GM12878 (cell line): ENCODE measurements at regions not wholly inside any gene's neighbourhood (a gene's known extent, or its start where the extent isn't known, plus 50 kb on each side); places are given as distances from the start of the nearest gene placed in this dataset.

ENCODE experiments used
- ATAC-seq: fragments of 200-7000 bp; cut with Tn5 transposase; 3 replicates; pipeline ENCODE4 v1.9.1; 2020; ENCODE audit warnings: mild to moderate bottlenecking, moderate library complexity
- BruUV-seq: library from RNA; stranded (reverse); fragments of 400-500 nt; replicated peaks from 2 replicates; lab custom pipeline; 2021; lab: Mats Ljungman, UMichigan
- CTCF ChIA-PET: fragments of 300-600 bp; sonication (Branson Sonifier 250); formaldehyde crosslinking; extraction: SDS; loops from one replicate; lab custom pipeline; 2021; ENCODE audit warnings: inconsistent platforms; lab: Yijun Ruan, JAX
- POLR2A ChIA-PET: fragments of 350-600 bp; formaldehyde crosslinking; extraction: SDS; loops from one replicate; lab custom pipeline; 2021; ENCODE audit warnings: inconsistent platforms; lab: Charles Lee
- RAD21 ChIA-PET: fragments of 300-600 bp; sonication (Branson Sonifier 250); formaldehyde crosslinking; loops from one replicate; lab custom pipeline; 2023; ENCODE audit warnings: antibody characterized with exemption; ENCODE audit not compliant: unreplicated experiment; lab: Charles Lee
- SMC1A ChIA-PET: fragments of 300-600 bp; sonication (Branson Sonifier 250); formaldehyde crosslinking; loops from one replicate; lab custom pipeline; 2023; ENCODE audit not compliant: unreplicated experiment, uncharacterized antibody; lab: Charles Lee
- DNase-seq: peaks from one replicate; pipeline ENCODE4 v3.0.0-alpha.2; 2011; ENCODE audit warnings: low read depth, low spot score
- FAIRE-seq: peaks from 3 replicates; lab custom pipeline; 2011; peaks lifted over from hg19 to GRCh38; lab: Jason Lieb, UNC
- H2AFZ ChIP-seq: 2 replicates; pipeline ENCODE4 v1.6.0; 2011; ENCODE audit warnings: low read depth, low read length, control low read depth; ENCODE audit not compliant: control insufficient read depth
- H3K27ac ChIP-seq: 2 replicates; pipeline ENCODE4 v1.5.1; 2011; ENCODE audit warnings: control low read depth; ENCODE audit not compliant: control insufficient read depth, insufficient read depth
- H3K27me3 ChIP-seq, 2 experiments: replicated peaks in 1 of 2; 2 replicates each; pipeline versions ENCODE4 v1.6.0 to v1.6.1; 2011; ENCODE audit warnings: low read length in 1 of 2; ENCODE audit not compliant: control insufficient read depth in 2 of 2, insufficient read depth in 2 of 2
- H3K36me3 ChIP-seq, 2 experiments: 2 replicates each; pipeline ENCODE4 v1.5.1; 2011; ENCODE audit warnings: low read length in 1 of 2; ENCODE audit not compliant: control insufficient read depth in 2 of 2, insufficient read depth in 2 of 2
- H3K4me1 ChIP-seq: 2 replicates; pipeline ENCODE4 v1.6.1; 2011; ENCODE audit warnings: mild to moderate bottlenecking, low read length, moderate library complexity, mixed read lengths; ENCODE audit not compliant: control insufficient read depth, insufficient read depth
- H3K4me2 ChIP-seq: 2 replicates; pipeline ENCODE4 v1.6.0; 2011; ENCODE audit warnings: control low read depth; ENCODE audit not compliant: control insufficient read depth, insufficient read depth
- H3K4me3 ChIP-seq: fragments of 200-600 bp; sonication (generic); 2 replicates; pipeline ENCODE4 v1.5.1; 2016
- H3K79me2 ChIP-seq: 2 replicates; pipeline ENCODE4 v1.6.0; 2011; ENCODE audit warnings: low read length; ENCODE audit not compliant: control insufficient read depth, insufficient read depth
- H3K9ac ChIP-seq: 2 replicates; pipeline ENCODE4 v1.8.0; 2011; ENCODE audit warnings: low read length, control low read depth, mixed read lengths; ENCODE audit not compliant: control insufficient read depth, insufficient read depth
- H3K9me3 ChIP-seq: replicated peaks from 3 replicates; pipeline ENCODE4 v1.5.1; 2011; ENCODE audit warnings: mild to moderate bottlenecking, low read length; ENCODE audit not compliant: control insufficient read depth, insufficient read depth
- H4K20me1 ChIP-seq: 2 replicates; pipeline ENCODE4 v1.6.0; 2011; ENCODE audit not compliant: control insufficient read depth, insufficient read depth
- CEBPB ChIP-seq, 2 experiments: fragments of 150-350 bp in 1 of 2; IDR thresholded peaks; 2 replicates each; pipeline ENCODE4 v1.6.1; 2012 to 2014; ENCODE audit warnings: low read depth in 2 of 2, low read length in 2 of 2, borderline replicate concordance in 1 of 2, inconsistent platforms in 1 of 2
- DPF2 ChIP-seq: fragments of 450-650 bp; IDR thresholded peaks from 2 replicates; pipeline ENCODE4 v1.6.1; 2017; ENCODE audit warnings: mild to moderate bottlenecking
- FOXK2 ChIP-seq: fragments of 450-650 bp; IDR thresholded peaks from 2 replicates; pipeline ENCODE4 v1.6.1; 2017; ENCODE audit warnings: mild to moderate bottlenecking, moderate library complexity
- GABPA ChIP-seq: IDR thresholded peaks from 2 replicates; pipeline ENCODE4 v1.6.1; 2014; ENCODE audit warnings: antibody characterized with exemption, low read depth, mild to moderate bottlenecking, inconsistent platforms
- KAT2A ChIP-seq: conservative IDR thresholded peaks from 2 replicates; pipeline ENCODE4 v1.6.1; 2011; ENCODE audit warnings: low read depth, low read length; ENCODE audit not compliant: control insufficient read depth
- MXI1 ChIP-seq: fragments of 150-350 bp; IDR thresholded peaks from 2 replicates; pipeline ENCODE4 v1.6.1; 2011; ENCODE audit warnings: low read depth, mild to moderate bottlenecking, inconsistent platforms, low read length, improper control_type of control experiment
- NR2F1 ChIP-seq: fragments of 450-650 bp; conservative IDR thresholded peaks from 2 replicates; pipeline ENCODE4 v1.6.1; 2017; ENCODE audit warnings: mild to moderate bottlenecking
- RUNX3 ChIP-seq: IDR thresholded peaks from 2 replicates; pipeline ENCODE4 v1.6.1; 2012; ENCODE audit warnings: low read length, inconsistent platforms
- SMAD1 ChIP-seq: fragments of 450-650 bp; IDR thresholded peaks from 2 replicates; pipeline ENCODE4 v1.6.1; 2018; ENCODE audit warnings: mild to moderate bottlenecking, low read depth; ENCODE audit not compliant: partially characterized antibody
- SP1 ChIP-seq: IDR thresholded peaks from one replicate; pipeline ENCODE4 v1.6.1; 2011; ENCODE audit warnings: low read depth, low read length
- TCF12 ChIP-seq: IDR thresholded peaks from 2 replicates; pipeline ENCODE4 v1.6.1; 2011; ENCODE audit warnings: low read depth, mild to moderate bottlenecking, low read length
- TCF7 ChIP-seq: IDR thresholded peaks from 2 replicates; pipeline ENCODE4 v1.6.1; 2014; ENCODE audit warnings: antibody characterized with exemption, borderline replicate concordance
- YY1 ChIP-seq: IDR thresholded peaks from 2 replicates; pipeline ENCODE4 v1.6.1; 2011; ENCODE audit warnings: low read depth, mild to moderate bottlenecking, low read length
- WGBS: methylation state at CpG from one replicate; pipeline ENCODE4 v1.1.6; 2016; ENCODE audit warnings: low lambda C conversion rate; ENCODE audit not compliant: insufficient replicate concordance, insufficient coverage; ENCODE audit errors: missing lambda C conversion rate; 5-methylcytosine and 5-hydroxymethylcytosine counted together
- in situ Hi-C: fragments of 300-500 bp; cut with MboI; formaldehyde crosslinking; loops from 9 replicates; pipeline ENCODE4 v1.14.3; 2018; ENCODE audit warnings: mixed read lengths
- intact Hi-C: fragments of 100-400 bp; cut with micrococcal nuclease; formaldehyde crosslinking; loops from one replicate; pipeline ENCODE4 v1.14.2; 2022; ENCODE audit not compliant: unreplicated experiment
- TF ChIP-seq, protein P1 (sequence below): fragments of 450-650 bp; IDR thresholded peaks from 2 replicates; pipeline ENCODE4 v1.6.1; 2017; ENCODE audit warnings: borderline replicate concordance

DNA sequence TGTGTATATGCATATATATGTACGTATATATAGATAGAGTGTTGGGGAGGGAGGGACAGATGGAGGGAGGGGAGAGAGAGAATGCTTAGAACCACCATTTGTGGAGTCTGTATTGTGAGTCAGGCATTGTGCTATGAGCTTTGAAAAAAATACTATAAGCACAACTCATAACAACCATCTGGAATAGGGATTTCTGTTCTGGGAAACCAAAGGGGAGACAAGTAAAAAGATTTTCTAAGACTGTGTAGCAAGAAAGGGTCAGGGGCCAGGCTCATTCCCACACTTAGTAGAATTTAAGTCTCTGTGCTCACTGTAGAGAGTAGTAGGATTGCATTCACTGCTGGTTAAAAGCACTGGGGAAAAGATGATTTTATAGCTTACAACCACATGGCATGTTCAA is 202.3 kb upstream of the SGCD start:
- ChIA-PET SMC1A (no interaction called here), RAD21 (no interaction called here), POLR2A (no interaction called here), CTCF (no interaction called here)
- no TSS peak for BruUV-seq
- no peak overlapping the region for H3K4me2 ChIP-seq
- DNase-seq (no peak), FAIRE-seq (no peak), ATAC-seq (no peak)
- H3K79me2 ChIP-seq, result no peaks in the 10 kb centered on the region
- no peak overlapping the region for H3K4me3 ChIP-seq
- in situ Hi-C loops, result no loop called here
- no peak overlapping the region for H3K27ac ChIP-seq
- TF ChIP-seq FOXK2 (no peak), SP1 (no peak), SMAD1 (no peak), MXI1 (no peak), TCF12 (no peak), YY1 (no peak), NR2F1 (no peak), DPF2 (no peak), TCF7 (no peak)
- 30% methylated on average over 1 of the region's 1 CpG for WGBS
- H4K20me1 ChIP-seq, result no peaks in the 10 kb centered on the region
- intact Hi-C loops, result no loop called here
- no peaks in the 10 kb centered on the region for H3K27me3 ChIP-seq
- H3K36me3 ChIP-seq, result no peaks in the 10 kb centered on the region
- no peak overlapping the region for H3K9ac ChIP-seq
- no peaks in the 10 kb centered on the region for H3K9me3 ChIP-seq
- no peak overlapping the region for H2AFZ ChIP-seq
- no peaks in the 10 kb centered on the region for H3K4me1 ChIP-seq

DNA sequence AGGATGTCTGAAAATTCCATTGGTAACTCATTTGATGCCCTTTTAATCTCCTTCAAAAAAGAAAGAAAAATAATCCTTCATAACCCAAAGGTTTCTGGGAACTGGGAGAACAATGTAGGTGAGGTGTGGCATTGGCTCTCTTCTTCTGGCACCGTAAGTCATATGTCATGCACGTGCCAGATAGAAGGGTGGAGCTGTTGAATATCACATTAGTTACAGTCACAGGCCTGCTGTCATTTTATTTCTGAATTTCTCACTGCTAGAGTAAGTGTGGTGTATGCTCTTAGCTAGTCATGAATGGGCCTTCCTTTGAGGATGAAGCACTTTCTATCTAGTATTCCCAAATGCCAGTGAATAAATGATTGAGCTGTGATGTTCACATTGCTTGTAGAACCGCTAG is 201.8 kb upstream of the SGCD start:
- no peak overlapping the region for H2AFZ ChIP-seq
- no peaks in the 10 kb centered on the region for H3K9me3 ChIP-seq
- intact Hi-C loops (no loop called here), in situ Hi-C loops (no loop called here)
- H3K79me2 ChIP-seq, result no peaks in the 10 kb centered on the region
- no peak overlapping the region for H3K27ac ChIP-seq
- H3K27me3 ChIP-seq, result no peaks in the 10 kb centered on the region
- 0% methylated on average over 3 of the region's 3 CpGs for WGBS
- ChIA-PET RAD21 (no interaction called here), CTCF (no interaction called here), SMC1A (no interaction called here)
- no peak for FAIRE-seq
- DNase-seq, result no peak
- no peaks in the 10 kb centered on the region for H4K20me1 ChIP-seq
- no peak for ATAC-seq
- no peak overlapping the region for H3K4me2 ChIP-seq
- no peaks in the 10 kb centered on the region for H3K4me1 ChIP-seq
- TF ChIP-seq KAT2A (no peak), CEBPB (IDR thresholded peaks at IDR 0.05; ENCODE audit: borderline replicate concordance in 1 of 2, low read depth in 2 of 2, low read length in 2 of 2) (no peak), GABPA (no peak), RUNX3 (no peak)
- TF ChIP-seq, protein P1, sequence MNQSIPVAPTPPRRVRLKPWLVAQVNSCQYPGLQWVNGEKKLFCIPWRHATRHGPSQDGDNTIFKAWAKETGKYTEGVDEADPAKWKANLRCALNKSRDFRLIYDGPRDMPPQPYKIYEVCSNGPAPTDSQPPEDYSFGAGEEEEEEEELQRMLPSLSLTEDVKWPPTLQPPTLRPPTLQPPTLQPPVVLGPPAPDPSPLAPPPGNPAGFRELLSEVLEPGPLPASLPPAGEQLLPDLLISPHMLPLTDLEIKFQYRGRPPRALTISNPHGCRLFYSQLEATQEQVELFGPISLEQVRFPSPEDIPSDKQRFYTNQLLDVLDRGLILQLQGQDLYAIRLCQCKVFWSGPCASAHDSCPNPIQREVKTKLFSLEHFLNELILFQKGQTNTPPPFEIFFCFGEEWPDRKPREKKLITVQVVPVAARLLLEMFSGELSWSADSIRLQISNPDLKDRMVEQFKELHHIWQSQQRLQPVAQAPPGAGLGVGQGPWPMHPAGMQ, result no peak
- TF ChIP-seq, all 136 proteins: peak for 0
- no TSS peak for BruUV-seq
- Histone ChIP-seq H3K36me3 (no peaks in the 10 kb centered on the region), H3K9ac (no peak overlapping the region), H3K4me3 (no peak overlapping the region)
- POLR2A ChIA-PET, result no interaction called here
